ENCODE measurements at regions not wholly inside any gene's neighbourhood (a gene's known extent, or its start where the extent isn't known, plus 50 kb on each side); places are given as distances from the start of the nearest gene placed in this dataset.
A peak's percentile ranks its signal among the peaks of the same experiment; 100 is the strongest.
"Not testable (repeated sequence)": the region's sequence is repeated elsewhere in the genome, so short reads cannot be mapped to it uniquely, and the experiment has no call there.

DNA sequence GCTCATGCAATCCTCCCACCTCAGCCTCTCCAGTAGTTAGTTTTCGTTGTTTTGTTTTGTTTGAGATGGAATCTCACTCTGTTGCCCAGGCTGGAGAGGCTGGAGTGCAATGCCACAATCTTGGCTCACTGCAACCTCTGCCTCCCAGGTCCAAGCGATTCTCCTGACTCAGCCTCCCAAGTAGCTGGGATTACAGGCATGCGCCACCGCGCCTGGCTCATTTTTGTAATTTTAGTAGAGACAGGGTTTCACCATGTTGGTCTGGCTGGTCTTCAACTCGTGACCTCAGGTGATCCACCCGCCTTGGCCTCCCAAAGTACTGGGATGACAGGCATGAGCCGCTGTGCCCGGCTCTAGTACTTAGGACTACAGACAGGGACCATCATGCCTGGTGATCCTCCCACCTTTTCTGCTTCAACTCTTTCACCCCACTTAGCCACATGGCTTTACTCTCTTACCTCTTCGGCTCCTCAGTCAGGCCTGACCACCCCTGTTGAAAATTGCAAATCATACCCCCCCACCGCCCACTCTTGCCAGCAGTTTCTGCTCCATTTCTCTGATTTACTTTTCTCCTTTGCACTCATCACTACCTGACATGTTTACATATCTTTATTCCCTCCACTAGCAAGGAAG lies 157.1 kb upstream of the GRK3 start:
- Mint-ChIP-seq H3K36me3 (ENCODE audit: insufficient read depth in 2 of 2) (no peaks in the 10 kb centered on the region), H3K4me3 (peak overlapping the region; percentile 46 to 48), H3K4me1 (ENCODE audit: low read depth) (peaks cover 37% of the 10 kb centered on the region), H3K27me3 (ENCODE audit: low read depth) (no peaks in the 10 kb centered on the region), H3K27ac (no peak overlapping the region), H3K9me3 (no peaks in the 10 kb centered on the region)
- no peak for DNase-seq
- ATAC-seq (replicated peaks in 1 of 2), result no peak

DNA sequence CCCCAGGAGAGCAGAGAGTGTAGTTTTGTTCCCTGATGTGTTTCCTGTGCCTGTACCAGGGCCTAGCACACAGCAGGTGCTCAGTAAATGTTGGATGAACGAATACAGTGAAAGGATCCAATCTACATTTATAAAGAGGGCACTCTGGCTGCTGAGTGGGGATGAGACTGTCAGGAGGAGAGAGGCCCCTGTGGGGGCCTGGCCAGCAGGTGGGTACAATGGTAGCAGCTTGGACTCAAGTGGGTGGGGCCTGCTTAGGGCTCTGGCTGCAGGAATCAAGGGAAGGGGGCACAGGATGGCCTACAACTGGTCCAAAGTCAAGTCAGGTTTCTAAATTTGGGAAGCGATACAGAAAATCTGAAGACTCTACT lies 156.6 kb upstream of the GRK3 start:
- Mint-ChIP-seq H3K4me3 (no peak overlapping the region), H3K27ac (no peak overlapping the region), H3K9me3 (no peaks in the 10 kb centered on the region), H3K27me3 (ENCODE audit: low read depth) (no peaks in the 10 kb centered on the region), H3K4me1 (ENCODE audit: low read depth) (peaks cover 33% of the 10 kb centered on the region), H3K36me3 (ENCODE audit: insufficient read depth in 2 of 2) (peaks cover 0 to 1% of the 10 kb centered on the region in 2 donors)
- no peak for ATAC-seq (replicated peaks in 1 of 2)
- no peak for DNase-seq

DNA sequence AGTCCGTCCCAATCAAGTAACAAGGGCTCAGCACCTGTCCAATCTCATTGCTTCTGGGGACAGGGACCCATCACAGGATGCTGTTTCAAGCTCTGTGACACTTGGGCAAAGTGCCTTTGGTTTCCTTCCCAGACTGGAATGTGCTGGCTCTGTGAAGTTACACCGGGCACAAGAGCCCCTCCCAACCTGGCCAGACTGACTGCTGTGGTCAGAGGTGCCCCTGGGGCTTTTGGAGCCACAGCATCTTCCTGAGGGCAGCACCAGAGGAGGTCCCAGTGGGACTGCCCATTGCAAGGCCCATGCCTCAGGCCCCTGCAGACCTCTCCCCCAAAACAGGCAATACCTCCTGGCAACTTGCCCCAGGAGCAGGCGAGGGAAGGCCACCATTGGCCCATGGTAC lies 155.2 kb upstream of the GRK3 start:
- Mint-ChIP-seq H3K36me3 (ENCODE audit: insufficient read depth in 2 of 2) (peaks cover 2 to 3% of the 10 kb centered on the region in 2 donors), H3K27me3 (ENCODE audit: low read depth) (no peaks in the 10 kb centered on the region), H3K9me3 (peaks cover 0 to 2% of the 10 kb centered on the region in 2 donors), H3K27ac (no peak overlapping the region), H3K4me1 (ENCODE audit: low read depth) (peaks cover 19% of the 10 kb centered on the region), H3K4me3 (no peak overlapping the region)
- ATAC-seq (replicated peaks in 1 of 2) (no peak), DNase-seq (no peak)

DNA sequence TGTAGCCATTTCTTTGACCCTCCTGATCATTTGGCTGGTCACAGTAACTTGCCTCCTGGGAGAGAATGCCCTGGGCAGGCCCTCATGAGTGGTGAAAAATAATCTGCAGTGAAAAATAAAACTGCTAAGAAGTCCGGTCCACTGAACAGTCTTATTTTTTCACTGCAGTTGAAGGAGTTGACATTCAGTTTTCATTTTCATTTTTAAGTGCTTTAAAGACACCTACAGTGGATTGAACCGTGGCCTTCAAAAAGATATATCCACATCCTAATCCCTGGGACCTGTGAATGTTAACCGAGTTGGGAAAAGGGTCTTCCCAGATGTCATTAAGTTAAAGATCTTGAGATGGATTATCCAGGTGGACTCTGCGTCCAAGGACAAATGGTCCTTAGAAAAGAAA lies 153.6 kb upstream of the GRK3 start:
- ATAC-seq (replicated peaks in 1 of 2), result no peak
- Mint-ChIP-seq H3K4me1 (ENCODE audit: low read depth) (peaks cover 16% of the 10 kb centered on the region), H3K27ac (peak overlapping the region; percentile 65), H3K9me3 (peaks cover 0 to 2% of the 10 kb centered on the region in 2 donors), H3K27me3 (ENCODE audit: low read depth) (no peaks in the 10 kb centered on the region), H3K36me3 (ENCODE audit: insufficient read depth in 2 of 2) (peaks cover 3% of the 10 kb centered on the region in 2 donors), H3K4me3 (peak overlapping the region; percentile 57 to 62)
- DNase-seq, result no peak

- H3K9me3 Mint-ChIP-seq, result peaks cover 0 to 2% of the 10 kb centered on the region in 2 donors
- ATAC-seq (replicated peaks in 1 of 2) (no peak), DNase-seq (no peak)
- no peak overlapping the region for H3K27ac Mint-ChIP-seq
- peaks cover 11% of the 10 kb centered on the region for H3K4me1 Mint-ChIP-seq (ENCODE audit: low read depth)
- H3K36me3 Mint-ChIP-seq (ENCODE audit: insufficient read depth in 2 of 2), result peaks cover 3% of the 10 kb centered on the region in 2 donors
- no peak overlapping the region for H3K4me3 Mint-ChIP-seq
- peaks cover 20% of the 10 kb centered on the region for H3K27me3 Mint-ChIP-seq (ENCODE audit: low read depth)
These were observed 150.9 kb upstream of the GRK3 start for GRCh38 chr22:25413620-25414019.

DNA sequence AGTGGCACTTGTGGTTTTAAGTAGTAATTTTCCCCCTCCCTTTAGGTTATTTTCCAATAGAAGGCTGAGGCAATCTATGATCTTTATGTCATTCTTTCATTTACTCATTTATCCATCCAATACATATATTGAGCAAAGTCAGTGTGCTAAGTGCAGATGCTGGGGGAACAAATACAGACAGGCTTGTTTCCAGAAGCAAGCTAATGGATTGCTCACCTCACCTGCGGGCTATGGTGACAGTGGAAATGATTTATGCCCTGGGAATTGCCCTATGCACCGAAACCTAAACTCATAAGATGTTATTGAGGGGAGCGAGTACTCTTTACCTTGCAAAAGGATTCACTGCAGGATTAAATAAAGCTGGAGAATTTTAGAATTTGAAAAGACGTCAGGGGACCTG lies 148.7 kb upstream of the GRK3 start:
- H3K27ac Mint-ChIP-seq; H3K36me3 Mint-ChIP-seq (ENCODE audit: insufficient read depth in 2 of 2); H3K4me3 Mint-ChIP-seq; DNase-seq; H3K9me3 Mint-ChIP-seq; ATAC-seq (replicated peaks in 1 of 2): not testable (repeated sequence)
- Mint-ChIP-seq H3K27me3 (ENCODE audit: low read depth) (peaks cover 40% of the 10 kb centered on the region), H3K4me1 (ENCODE audit: low read depth) (peaks cover 25% of the 10 kb centered on the region)

- H3K27ac Mint-ChIP-seq; DNase-seq; H3K36me3 Mint-ChIP-seq (ENCODE audit: insufficient read depth in 2 of 2); H3K4me3 Mint-ChIP-seq; H3K9me3 Mint-ChIP-seq; ATAC-seq (replicated peaks in 1 of 2): not testable (repeated sequence)
- Mint-ChIP-seq H3K27me3 (ENCODE audit: low read depth) (peaks cover 56% of the 10 kb centered on the region), H3K4me1 (ENCODE audit: low read depth) (peaks cover 25% of the 10 kb centered on the region)
These were observed 146.6 kb upstream of the GRK3 start for GRCh38 chr22:25417826-25418225.

DNA sequence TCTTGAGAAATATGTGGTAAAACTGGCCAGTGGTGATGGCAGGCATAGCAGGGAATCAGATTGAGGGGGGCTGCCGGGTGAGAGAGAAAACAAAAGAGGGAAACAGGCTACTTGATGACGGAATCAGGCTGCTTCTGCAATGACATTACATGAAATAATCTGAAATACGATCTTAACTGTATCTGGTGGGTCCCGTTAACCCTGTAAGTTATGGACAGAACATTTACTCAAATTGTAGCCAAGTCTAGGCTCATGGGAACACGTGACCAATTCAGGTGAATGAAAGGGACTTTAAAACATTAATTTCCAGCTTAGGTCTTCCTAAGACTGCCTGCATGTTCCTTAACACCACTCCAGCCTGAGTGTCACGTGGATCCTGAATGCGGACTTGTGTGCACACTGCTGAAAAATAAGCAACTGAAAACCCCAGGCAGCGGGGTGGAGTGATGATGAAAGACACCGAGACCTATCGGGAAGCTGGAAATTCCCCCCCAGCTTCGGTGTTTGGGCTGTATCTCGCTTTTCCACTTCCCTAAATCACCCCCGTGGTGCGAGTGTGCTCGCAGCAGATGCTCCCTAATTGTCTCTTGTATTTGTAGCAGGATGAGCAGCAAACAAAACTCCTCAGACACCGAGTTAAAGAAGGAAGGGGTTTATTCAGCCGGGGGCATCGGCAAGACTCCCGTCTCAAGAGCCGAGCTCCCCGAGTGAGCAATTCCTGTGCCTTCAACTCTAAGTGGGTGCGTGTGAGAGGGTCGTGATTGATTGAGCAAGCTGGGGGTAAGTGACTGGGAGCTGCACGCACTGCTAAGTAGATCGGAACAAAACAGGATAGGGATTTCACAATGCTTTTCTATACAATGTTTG lies 145.0 kb upstream of the GRK3 start:
- H3K4me1 Mint-ChIP-seq (ENCODE audit: low read depth), result peaks cover 25% of the 10 kb centered on the region
- no peak for ATAC-seq (replicated peaks in 1 of 2)

GRCh38 chr22:25420114-25420441 lies 144.4 kb upstream of the GRK3 start:
- not testable (repeated sequence) for DNase-seq; H3K9me3 Mint-ChIP-seq; ATAC-seq (replicated peaks in 1 of 2); H3K36me3 Mint-ChIP-seq (ENCODE audit: insufficient read depth in 2 of 2); H3K27ac Mint-ChIP-seq
- Mint-ChIP-seq H3K4me3 (peak overlapping the region; percentile 74 to 80), H3K4me1 (ENCODE audit: low read depth) (peaks cover 25% of the 10 kb centered on the region), H3K27me3 (ENCODE audit: low read depth) (peaks cover 68% of the 10 kb centered on the region)

More for the DNA sequence above, 145.0 kb upstream of the GRK3 start:
- Mint-ChIP-seq H3K4me3 (peak overlapping the region; percentile 74 to 80), H3K9me3 (no peaks in the 10 kb centered on the region), H3K36me3 (ENCODE audit: insufficient read depth in 2 of 2) (peaks cover 2 to 3% of the 10 kb centered on the region in 2 donors), H3K27ac (no peak overlapping the region), H3K27me3 (ENCODE audit: low read depth) (peaks cover 68% of the 10 kb centered on the region)
- no peak for DNase-seq

GRCh38 chr22:25420471-25420924 lies 144.0 kb upstream of the GRK3 start:
- no peak overlapping the region for H3K27ac Mint-ChIP-seq
- peak overlapping the region; percentile 74 to 80 for H3K4me3 Mint-ChIP-seq
- H3K9me3 Mint-ChIP-seq, result no peaks in the 10 kb centered on the region
- peak; percentile 13 to 29 for ATAC-seq (replicated peaks in 1 of 2)
- no peak for DNase-seq
- H3K27me3 Mint-ChIP-seq (ENCODE audit: low read depth), result peaks cover 68% of the 10 kb centered on the region
- peaks cover 2 to 3% of the 10 kb centered on the region in 2 donors for H3K36me3 Mint-ChIP-seq (ENCODE audit: insufficient read depth in 2 of 2)
- H3K4me1 Mint-ChIP-seq (ENCODE audit: low read depth), result peaks cover 25% of the 10 kb centered on the region

DNA sequence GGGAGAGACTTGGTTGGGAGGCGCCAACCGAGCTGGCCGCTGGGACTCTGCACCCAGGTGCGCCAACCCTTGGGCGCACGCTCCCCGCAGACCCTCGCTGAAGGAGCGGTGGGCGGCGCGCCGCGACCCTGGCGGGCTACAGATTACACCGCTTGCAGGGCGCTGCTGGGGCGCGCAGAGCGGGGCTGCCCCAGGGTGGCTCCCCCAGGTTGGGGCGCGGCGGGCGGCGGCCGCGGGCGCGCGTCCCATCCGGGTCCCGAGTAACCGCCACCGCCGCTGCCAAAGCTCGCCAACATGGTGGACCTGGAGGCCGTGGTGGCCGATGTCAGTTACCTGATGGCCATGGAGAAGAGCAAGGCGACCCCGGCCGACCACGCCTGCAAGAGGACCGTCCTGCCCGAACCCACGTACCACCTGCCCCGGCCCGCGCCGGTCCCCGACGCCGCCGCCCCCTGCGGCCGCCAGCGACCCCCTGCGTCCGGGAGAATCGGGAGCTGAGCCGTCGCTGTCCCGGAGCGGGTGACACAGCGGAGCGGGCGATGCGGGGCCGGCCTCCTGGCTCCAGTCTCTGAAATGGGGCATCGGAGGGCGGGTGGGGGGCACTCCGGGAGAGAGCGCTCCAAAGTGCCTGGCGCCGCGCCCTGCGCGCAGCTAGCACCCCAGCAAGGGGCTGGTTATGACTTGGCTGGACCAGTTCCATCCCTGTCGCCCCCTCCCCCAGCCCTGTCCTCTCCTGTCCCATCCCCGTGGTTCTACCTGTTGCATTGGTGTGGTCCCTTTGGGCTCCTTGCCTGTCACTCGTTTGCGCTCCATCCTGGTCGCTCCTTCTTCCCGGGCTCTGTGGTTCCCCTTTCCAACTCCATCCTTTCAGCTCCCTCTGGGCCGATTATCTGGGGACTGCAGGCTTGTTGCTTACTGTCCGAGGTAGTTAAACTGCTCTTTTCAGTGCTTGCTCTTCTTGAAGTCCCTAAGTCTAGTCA lies 143.3 kb upstream of the GRK3 start:
- Mint-ChIP-seq H3K27ac (no peak overlapping the region), H3K4me3 (peak overlapping the region; percentile 88 to 89), H3K9me3 (no peaks in the 10 kb centered on the region), H3K27me3 (ENCODE audit: low read depth) (peaks cover 68% of the 10 kb centered on the region), H3K36me3 (ENCODE audit: insufficient read depth in 2 of 2) (peaks cover 2 to 3% of the 10 kb centered on the region in 2 donors), H3K4me1 (ENCODE audit: low read depth) (peaks cover 25% of the 10 kb centered on the region)
- DNase-seq (no peak), ATAC-seq (replicated peaks in 1 of 2) (peak; percentile 60 to 68)

DNA sequence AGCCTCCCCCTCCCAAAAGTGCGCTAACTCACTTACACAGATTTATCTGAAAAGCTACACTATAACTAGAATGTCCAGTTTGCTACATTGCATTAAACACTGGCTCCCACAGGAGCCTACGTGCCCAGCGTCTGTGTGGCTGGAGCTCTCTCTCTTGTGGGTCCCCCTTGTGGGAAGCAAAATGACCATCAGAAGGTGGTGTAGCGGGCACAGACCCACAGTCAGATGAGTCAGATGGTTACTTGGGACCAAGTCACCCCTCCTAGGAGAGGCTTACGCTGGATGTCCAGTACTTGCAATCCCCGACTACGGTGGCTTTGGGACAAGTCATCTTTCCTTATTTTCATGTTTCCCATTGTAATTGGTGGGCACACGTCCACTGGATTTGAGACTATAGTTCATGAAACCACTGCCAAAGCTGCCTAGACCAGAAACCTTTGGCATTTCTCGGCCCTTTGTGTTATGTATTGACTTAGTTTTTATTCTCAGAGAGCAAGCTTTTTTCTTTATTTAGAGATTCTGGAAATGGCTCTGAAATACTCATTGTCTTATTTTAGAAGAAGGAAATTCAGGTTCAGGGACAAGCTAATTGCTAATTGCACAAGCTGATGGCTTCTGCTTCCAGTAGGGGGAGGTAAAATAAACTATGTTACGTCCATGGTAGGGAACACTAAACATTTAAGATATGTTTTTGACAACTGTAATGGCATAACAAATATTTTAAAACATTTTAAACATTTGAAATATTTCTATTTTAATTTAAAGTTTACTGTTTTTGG lies 137.8 kb upstream of the GRK3 start:
- H3K27ac Mint-ChIP-seq; ATAC-seq (replicated peaks in 1 of 2); H3K4me1 Mint-ChIP-seq (ENCODE audit: low read depth); H3K4me3 Mint-ChIP-seq; H3K36me3 Mint-ChIP-seq (ENCODE audit: insufficient read depth in 2 of 2); DNase-seq; H3K9me3 Mint-ChIP-seq: not testable (repeated sequence)
- H3K27me3 Mint-ChIP-seq (ENCODE audit: low read depth), result peaks cover 23% of the 10 kb centered on the region
